HG02610 (cell line): ENCODE measurements at regions not wholly inside any gene's neighbourhood (a gene's known extent, or its start where the extent isn't known, plus 50 kb on each side); places are given as distances from the start of the nearest gene placed in this dataset.
A peak's percentile ranks its signal among the peaks of the same experiment; 100 is the strongest.

ENCODE experiments used
- ATAC-seq: cut with Tn5 transposase; IDR thresholded peaks from one replicate; pipeline ENCODE4 v1.9.1; 2021; ENCODE audit warnings: mild to moderate bottlenecking, moderate library complexity; ENCODE audit not compliant: unreplicated experiment

GRCh38 chr3:143206955-143207337, 87.4 kb downstream of the CHST2 start:
- ATAC-seq, result no peak

GRCh38 chr3:143207338-143207961, 87.9 kb downstream of the CHST2 start:
- ATAC-seq, result peak; percentile 94

- no peak for ATAC-seq
Measured at GRCh38 chr3:143208976-143209714, 89.6 kb downstream of the CHST2 start.

GRCh38 chr3:143209715-143210059, 90.1 kb downstream of the CHST2 start:
- no peak for ATAC-seq

- ATAC-seq, result no peak
Measured at GRCh38 chr3:143210141-143210540, 90.6 kb downstream of the CHST2 start.

GRCh38 chr3:143215059-143215458, 95.5 kb downstream of the CHST2 start:
- no peak for ATAC-seq
